SU-DHL-6 (cell line): ENCODE measurements at regions not wholly inside any gene's neighbourhood (a gene's known extent, or its start where the extent isn't known, plus 50 kb on each side); places are given as distances from the start of the nearest gene placed in this dataset.

Source experiments
- CTCF ChIP-seq: fragments of 200-600 bp; sonication (generic); IDR thresholded peaks from one replicate; pipeline ENCODE4 v1.5.1; 2017; ENCODE audit warnings: antibody characterized with exemption, mild to moderate bottlenecking, low read length, moderate library complexity; ENCODE audit not compliant: insufficient read depth, poor library complexity, severe bottlenecking
- EZH2phosphoT487 ChIP-seq: fragments of 200-600 bp; sonication (generic), shearing (Covaris generic); conservative IDR thresholded peaks from 2 replicates; pipeline ENCODE4 v1.6.1; 2018; ENCODE audit warnings: mild to moderate bottlenecking, antibody characterized with exemption, low read length, moderate library complexity, mixed read lengths

- TF ChIP-seq EZH2phosphoT487 (no peak), CTCF (no peak)
Observed at GRCh38 chrX:148265829-148266228, 234.6 kb upstream of the AFF2 start.
